Fibroblast of skin of back (primary cell): ENCODE measurements at regions not wholly inside any gene's neighbourhood (a gene's known extent, or its start where the extent isn't known, plus 50 kb on each side); places are given as distances from the start of the nearest gene placed in this dataset.

Source experiments
- DNase-seq: peaks from one replicate; pipeline ENCODE4 v3.0.0-alpha.2; 2013

- DNase-seq, result no peak
Observed at GRCh38 chr10:42933448-42934340, 143.2 kb upstream of the RET start.

DNA sequence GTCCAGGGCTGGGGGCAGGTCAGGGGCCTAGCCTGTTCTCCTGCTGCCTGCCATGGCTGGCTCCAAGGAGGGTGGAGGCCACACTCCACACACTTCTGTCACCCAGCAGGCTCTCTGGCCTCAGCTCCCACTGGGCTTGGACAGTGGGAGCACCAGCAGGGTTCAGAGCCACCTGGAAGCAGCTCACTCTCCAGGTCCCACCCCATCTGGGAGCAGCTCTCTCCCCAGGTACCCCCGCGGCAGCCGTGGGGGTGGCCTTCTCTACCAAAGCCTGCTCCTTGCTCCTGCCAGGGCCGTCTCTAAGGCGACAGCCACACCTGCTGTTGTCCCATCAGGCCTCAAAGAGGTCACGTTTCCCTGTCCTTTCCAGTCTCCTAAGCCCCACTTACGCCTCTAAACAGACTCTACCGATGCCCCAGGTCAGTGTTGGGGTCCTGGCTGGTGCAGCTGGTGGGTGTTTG, 142.5 kb upstream of the RET start:
- DNase-seq, result no peak

DNA sequence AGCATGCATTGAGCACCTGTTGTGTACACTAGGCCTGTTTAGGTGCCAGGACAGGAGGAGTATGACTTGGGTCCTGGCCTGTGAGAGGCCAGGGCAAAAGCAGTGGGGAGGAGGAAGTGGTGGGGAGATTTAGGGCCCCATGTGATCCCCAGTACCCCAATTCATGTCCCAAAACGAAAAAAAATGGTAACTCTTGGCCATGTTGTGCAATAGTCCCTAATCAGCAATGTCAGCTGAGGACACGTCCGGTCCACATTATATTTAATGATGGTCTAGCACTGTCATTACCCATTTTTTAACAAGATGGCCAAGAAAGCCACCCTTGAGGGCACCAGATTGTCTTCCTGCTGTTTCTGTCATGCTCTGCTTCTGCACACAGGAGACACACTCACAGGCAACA, 142.0 kb upstream of the RET start:
- DNase-seq, result no peak

GRCh38 chr10:42935466-42935865, 141.4 kb upstream of the RET start:
- no peak for DNase-seq

- no peak for DNase-seq
Observed at GRCh38 chr10:42936580-42936979, 140.3 kb upstream of the RET start.

- DNase-seq, result no peak
Observed at GRCh38 chr10:42937048-42937447, 139.8 kb upstream of the RET start.

DNA sequence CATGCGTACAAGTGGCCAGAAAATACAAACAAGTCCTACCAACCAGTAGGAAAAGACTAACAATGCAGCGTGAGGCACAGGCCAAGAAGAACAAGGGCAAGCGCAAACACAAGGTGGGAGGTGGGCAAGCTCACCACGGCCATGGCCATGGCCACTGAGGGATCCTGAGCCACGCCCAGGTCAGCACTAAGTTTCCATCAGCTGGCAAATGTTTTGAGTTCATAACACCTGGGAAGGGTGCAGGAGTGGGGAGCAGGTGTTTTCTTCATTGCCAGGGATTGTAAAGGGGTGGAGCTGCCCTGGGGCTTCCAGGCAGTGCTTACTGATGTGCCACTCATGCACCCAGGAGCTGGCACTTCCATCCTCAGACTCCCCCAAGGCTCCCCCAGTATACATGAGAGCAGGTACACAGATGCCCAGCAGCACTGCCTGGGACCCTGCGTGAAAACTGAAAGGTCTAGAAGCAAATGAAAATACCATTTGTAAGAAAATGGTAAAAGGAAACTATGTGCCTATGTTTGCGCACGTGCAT, 139.2 kb upstream of the RET start:
- DNase-seq, result no peak

DNA sequence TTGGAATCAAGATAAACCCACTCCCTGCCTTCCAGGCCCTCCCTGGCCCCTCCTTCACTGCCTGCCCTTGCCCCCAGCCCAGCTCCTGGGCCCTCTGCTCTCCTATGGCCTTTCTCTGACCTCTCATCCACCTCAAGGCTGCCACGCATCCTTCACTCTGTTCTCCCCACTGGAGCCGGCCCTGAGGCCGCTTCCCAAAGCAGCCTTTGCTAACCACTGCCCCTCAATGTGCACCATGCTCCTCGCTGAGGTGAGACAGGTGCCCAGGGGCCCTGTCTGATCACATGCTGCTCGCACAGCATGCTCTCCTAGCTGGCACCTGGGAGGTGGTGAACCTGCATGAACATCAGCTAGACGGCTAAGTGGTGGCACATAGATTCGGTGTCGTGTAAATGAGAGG, 138.5 kb upstream of the RET start:
- DNase-seq, result no peak

GRCh38 chr10:42939237-42939636, 137.6 kb upstream of the RET start:
- no peak for DNase-seq

DNA sequence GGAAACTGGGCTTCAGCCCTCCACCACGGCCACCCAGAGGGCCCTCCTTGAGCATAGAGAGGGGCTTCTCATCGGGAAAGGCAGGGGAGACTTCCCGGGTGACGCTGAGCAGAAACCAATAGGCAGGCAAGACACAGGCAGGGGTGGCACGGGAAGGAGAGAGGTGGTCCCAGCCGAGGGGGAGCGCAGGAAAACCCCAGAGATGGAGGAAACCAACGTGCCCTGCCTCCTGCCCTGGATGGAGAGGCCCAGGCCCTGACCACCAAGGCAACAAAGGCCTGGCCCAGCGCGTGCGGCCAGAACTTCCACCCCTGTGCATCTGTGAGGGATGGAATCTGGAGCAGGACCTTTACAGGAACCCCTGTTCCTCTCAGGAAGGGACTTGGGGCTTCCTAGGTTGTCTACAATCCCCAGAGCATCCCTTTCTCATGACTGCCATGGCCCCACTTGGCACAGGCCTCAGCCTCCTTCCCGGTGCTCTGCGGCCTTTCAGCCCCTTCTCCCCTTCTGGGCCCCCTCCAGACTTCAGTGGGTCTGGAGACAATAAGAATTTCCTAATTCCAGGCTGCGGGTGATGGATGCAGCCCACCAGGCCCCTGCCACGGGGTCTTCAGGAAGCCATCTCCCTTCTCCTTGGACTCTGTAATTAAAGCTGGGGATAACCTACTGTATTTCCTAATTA, 137.0 kb upstream of the RET start:
- no peak for DNase-seq

DNA sequence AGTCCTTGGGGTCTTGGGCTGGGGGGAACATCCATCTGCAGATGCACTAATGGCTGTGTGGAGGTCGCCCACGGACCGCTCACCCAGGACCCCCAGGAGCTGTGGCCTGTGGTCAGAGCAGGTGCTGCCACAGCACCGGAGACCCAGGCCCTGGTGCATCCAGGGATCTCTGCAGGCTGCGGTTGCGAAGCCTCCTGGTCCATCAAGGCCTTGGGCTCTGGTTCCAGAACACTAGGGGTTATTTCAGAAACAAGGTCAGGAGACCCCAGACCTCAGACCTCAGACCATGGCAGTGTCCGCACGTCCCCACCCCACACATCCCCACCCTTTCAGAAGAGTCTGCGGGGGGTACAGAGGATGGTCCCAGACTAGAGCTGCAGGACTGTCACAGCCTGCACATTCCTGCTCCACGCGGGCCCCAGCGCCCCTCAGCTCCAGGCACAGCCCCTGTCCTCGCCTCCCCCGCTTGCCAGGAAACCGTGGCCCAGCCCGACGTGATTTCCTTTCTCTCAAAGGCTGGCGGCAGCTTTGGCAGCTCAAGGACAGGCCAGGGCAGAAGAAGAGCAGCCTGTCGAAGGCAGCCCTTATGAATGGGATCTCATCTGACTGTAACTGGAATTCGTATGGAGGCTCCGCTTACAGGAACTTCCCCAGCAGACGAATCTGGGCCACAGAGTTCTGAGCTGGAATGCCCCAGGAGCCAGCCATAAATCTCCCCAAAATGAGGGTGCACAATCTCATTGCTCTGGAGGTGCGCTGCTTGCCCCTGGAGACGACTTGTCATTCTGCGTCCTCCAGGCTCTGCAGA, 136.2 kb upstream of the RET start:
- DNase-seq, result no peak

DNA sequence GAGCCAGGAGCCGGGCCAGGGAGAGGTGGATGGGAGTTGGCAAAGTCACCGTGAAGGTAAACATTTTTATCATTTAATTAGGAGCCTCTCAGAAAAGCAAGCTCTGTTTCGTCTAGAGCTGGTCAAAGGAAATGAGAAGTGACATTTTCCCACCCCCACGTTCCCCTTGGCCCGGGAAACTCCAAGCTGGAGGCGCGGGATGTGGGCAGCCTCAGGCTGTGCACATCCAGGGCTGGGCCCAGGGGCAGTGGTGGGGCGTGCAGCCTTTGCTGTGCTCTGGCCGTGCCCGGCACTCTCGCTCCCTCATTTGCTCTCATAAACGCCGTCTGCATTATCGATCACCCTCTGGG, 135.6 kb upstream of the RET start:
- DNase-seq, result no peak

GRCh38 chr10:42941790-42942189, 135.1 kb upstream of the RET start:
- DNase-seq, result no peak

DNA sequence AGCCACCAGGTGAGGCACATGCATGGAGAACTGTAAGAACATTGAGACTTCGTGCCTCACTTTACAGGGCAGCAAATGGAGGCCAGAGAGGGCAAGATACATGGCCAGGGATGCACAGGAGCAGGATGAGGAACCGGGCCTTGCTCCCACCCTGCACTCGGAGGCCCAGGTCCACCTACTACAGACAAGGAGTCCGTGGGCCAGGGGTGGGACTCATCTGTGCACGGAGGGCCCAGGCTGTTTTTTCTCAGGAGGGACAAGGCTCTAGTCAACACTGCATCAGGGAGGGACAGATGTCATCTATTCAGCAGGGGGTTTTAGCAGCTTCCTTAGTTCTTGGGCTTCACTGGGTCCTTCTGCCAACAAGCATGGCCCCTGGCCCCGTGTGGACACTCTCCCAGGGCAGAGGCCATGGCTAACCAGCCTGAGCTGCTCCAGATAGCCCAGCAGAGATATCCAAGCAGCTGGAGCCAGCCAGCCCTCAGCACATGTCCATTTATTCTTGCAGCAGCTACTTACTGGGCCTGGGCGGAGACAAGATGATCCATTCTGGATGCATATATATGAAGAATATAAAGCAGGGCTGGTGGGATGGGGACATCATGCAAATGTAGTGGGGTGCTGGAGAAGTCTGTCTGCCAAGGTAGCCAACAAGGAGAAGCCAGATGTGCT, 134.5 kb upstream of the RET start:
- DNase-seq, result no peak

- no peak for DNase-seq
Observed at GRCh38 chr10:42943025-42943818, 133.6 kb upstream of the RET start.

DNA sequence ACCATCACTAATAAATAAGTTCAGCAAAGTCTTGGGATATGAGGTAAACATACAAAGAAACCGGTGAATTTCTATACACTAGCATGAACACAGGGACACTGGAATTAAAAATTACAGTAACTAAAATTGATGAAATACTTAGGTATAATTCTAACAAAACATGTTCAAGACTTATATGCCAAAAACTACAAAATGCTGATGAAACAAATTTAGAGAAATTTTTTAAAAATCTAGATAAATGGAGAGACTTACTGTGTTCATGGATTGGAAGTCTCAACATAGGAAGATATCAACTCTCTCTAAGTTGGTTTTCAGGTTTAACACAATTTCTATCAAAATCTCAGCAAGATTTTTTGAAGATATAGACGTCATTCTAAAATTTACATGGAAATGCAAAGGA, 128.8 kb upstream of the RET start:
- DNase-seq, result no peak

DNA sequence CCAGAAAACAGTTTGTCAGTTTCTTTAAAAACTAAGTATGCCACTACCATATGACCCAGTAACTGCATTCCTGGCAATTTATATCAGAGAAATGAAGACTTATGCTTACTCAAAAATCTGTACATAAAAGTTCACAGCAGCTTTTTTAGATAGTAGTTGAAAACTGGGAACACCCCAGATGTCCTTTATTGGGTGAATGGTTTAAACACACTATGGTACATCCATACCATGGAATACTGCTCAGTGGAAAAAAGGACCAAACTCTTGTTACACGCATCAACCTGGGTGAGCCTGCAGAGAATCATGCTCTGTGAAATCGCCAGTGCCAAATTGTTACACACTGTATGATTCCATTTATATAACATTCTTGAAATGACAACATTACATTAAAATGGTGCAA, 127.6 kb upstream of the RET start:
- DNase-seq, result no peak

DNA sequence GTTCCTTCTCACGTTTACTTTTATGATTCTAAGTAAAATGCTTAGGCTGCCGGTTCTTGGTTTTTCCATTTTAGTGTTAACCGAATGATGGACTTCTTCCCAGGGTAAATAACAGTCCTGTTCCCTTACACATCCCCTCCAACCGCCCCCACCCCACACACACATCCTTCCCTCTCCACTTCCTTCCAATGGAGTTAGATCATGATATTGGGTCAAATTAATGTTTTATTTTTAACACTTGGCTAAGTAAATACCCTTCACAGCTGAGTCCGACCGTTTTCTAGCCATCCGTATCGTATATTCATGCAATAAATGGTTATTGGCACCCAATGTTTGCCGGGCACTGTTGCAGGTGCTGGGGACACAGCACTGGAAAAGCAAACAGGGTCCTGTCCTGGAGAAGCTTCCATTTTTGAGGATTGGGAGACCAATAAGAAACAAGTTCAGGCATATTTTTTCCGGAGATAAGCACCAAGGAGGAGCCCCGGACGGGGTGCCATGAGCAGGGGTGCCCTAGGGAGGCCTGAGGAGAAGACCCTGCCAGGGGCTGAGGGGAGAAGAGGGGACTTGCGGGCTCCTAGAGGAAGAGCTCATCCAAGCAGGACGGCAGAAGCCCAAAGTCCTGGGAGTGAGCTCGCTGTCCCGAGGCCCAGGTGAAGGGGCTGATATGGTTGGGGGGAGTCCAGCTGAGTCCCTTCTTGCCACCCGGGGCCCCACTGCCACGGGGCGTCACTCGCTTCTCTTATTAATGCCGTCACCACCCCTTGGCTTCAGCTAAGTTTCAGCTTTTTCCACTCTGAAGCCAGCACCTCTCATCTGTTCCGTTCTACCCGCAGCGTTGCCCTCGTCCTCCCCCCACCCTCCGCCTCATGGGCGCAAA, 126.0 kb upstream of the RET start:
- DNase-seq, result no peak

- no peak for DNase-seq
Observed at GRCh38 chr10:42951486-42952251, 125.2 kb upstream of the RET start.

DNA sequence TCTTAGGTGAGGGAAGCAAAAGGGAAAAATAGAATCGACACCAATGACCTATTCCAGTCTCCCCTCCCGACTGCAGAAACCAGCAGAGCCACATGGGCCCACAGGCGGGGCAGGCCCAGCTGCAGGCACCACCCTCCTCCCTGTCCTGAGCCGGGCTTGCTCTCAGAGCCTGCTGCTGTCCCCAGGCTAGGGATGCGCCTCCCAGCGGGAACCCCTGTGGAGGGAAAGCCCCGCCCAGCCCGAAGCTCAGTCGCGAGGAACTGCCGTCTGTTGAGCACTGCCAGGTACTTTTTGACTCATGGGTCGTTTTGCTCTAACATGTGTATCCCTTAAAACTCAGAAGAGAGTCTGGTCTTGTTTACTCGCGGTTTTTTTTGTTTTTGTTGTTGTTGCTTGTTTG, 124.5 kb upstream of the RET start:
- DNase-seq, result peak; percentile 11
